ENCODE measurements at regions not wholly inside any gene's neighbourhood (a gene's known extent, or its start where the extent isn't known, plus 50 kb on each side); places are given as distances from the start of the nearest gene placed in this dataset.

GRCh38 chr1:58333511-58333910 lies 213.0 kb downstream of the OMA1 start:
- H3K4me3 ChIP-seq (ENCODE audit: low read length) = no peak overlapping the region
- DNase-seq (ENCODE audit: low read depth) = peak; percentile 12
- TF ChIP-seq CTCF (conservative IDR thresholded peaks at IDR 0.05; ENCODE audit: low read length) = no peak

- H3K4me3 ChIP-seq (ENCODE audit: low read length) = no peak overlapping the region
- DNase-seq (ENCODE audit: low read depth) = peak; percentile 75
- TF ChIP-seq CTCF (conservative IDR thresholded peaks at IDR 0.05; ENCODE audit: low read length) = no peak
These were observed 215.4 kb downstream of the OMA1 start for GRCh38 chr1:58331156-58331555.

GRCh38 chr1:58325866-58326265 lies 220.7 kb downstream of the OMA1 start:
- no peak for TF ChIP-seq CTCF (conservative IDR thresholded peaks at IDR 0.05; ENCODE audit: low read length)
- no peak overlapping the region for H3K4me3 ChIP-seq (ENCODE audit: low read length)
- DNase-seq (ENCODE audit: low read depth) = no peak

- no peak for TF ChIP-seq CTCF (conservative IDR thresholded peaks at IDR 0.05; ENCODE audit: low read length)
- DNase-seq (ENCODE audit: low read depth) = no peak
- H3K4me3 ChIP-seq (ENCODE audit: low read length) = no peak overlapping the region
These were observed 222.0 kb downstream of the OMA1 start for GRCh38 chr1:58324558-58324957.

- peak; percentile 14 for DNase-seq (ENCODE audit: low read depth)
- no peak for TF ChIP-seq CTCF (conservative IDR thresholded peaks at IDR 0.05; ENCODE audit: low read length)
- H3K4me3 ChIP-seq (ENCODE audit: low read length) = no peak overlapping the region
These were observed 228.1 kb downstream of the OMA1 start for GRCh38 chr1:58318157-58319005.

- no peak overlapping the region for H3K4me3 ChIP-seq (ENCODE audit: low read length)
- DNase-seq (ENCODE audit: low read depth) = no peak
- TF ChIP-seq CTCF (conservative IDR thresholded peaks at IDR 0.05; ENCODE audit: low read length) = no peak
These were observed 228.8 kb downstream of the OMA1 start for GRCh38 chr1:58317694-58318093.

- no peak for TF ChIP-seq CTCF (conservative IDR thresholded peaks at IDR 0.05; ENCODE audit: low read length)
- DNase-seq (ENCODE audit: low read depth) = no peak
- H3K4me3 ChIP-seq (ENCODE audit: low read length) = no peak overlapping the region
These were observed 229.4 kb downstream of the OMA1 start for GRCh38 chr1:58317086-58317485.
